WTC11 (cell line): ENCODE measurements at regions not wholly inside any gene's neighbourhood (a gene's known extent, or its start where the extent isn't known, plus 50 kb on each side); places are given as distances from the start of the nearest gene placed in this dataset.

Experiments
- ATAC-seq: fragments of 200-7000 bp; cut with Tn5 transposase; 2 replicates; pipeline ENCODE4 v1.10.0; 2021; ENCODE audit warnings: mild to moderate bottlenecking, moderate library complexity
- CTCF ChIA-PET: fragments of 300-600 bp; sonication (Branson Sonifier 250); formaldehyde crosslinking; loops from one replicate; lab custom pipeline; 2021; ENCODE audit warnings: antibody characterized with exemption; lab: Charles Lee
- POLR2A ChIA-PET: fragments of 350-600 bp; sonication (Branson Sonifier 250); formaldehyde crosslinking; loops from one replicate; lab custom pipeline; 2021; ENCODE audit warnings: antibody characterized with exemption; lab: Charles Lee
- DNase-seq: peaks from one replicate; pipeline ENCODE4 v3.0.0; 2021; ENCODE audit warnings: low spot score
- H3K27ac Mint-ChIP-seq: 2 replicates; pipeline ENCODE4 v1.8.0; 2021; ENCODE audit warnings: mixed read lengths
- H3K27me3 Mint-ChIP-seq: 2 replicates; pipeline ENCODE4 v1.8.0; 2021; ENCODE audit warnings: low read depth, mild to moderate bottlenecking, moderate library complexity, mixed read lengths
- H3K36me3 Mint-ChIP-seq: 2 replicates; pipeline ENCODE4 v1.8.0; 2021; ENCODE audit warnings: mixed read lengths
- H3K4me1 Mint-ChIP-seq: 2 replicates; pipeline ENCODE4 v1.8.0; 2022; ENCODE audit warnings: mixed read lengths
- H3K4me3 Mint-ChIP-seq: 2 replicates; pipeline ENCODE4 v1.8.0; 2021; ENCODE audit warnings: mild to moderate bottlenecking, moderate library complexity, mixed read lengths
- H3K9me3 Mint-ChIP-seq: 2 replicates; pipeline ENCODE4 v1.8.0; 2021; ENCODE audit warnings: mixed read lengths
- E2F4 ChIP-seq: sonication (generic); formaldehyde crosslinking; IDR thresholded peaks from 2 replicates; pipeline ENCODE4 v1.8.1; 2022; ENCODE audit warnings: low read depth, mild to moderate bottlenecking, moderate library complexity, missing genetic modification reagents, borderline replicate concordance
- ERG ChIP-seq: fragments of 250-450 bp; sonication (Bioruptor Pico); IDR thresholded peaks from 2 replicates; pipeline ENCODE4 v1.8.0; 2021; ENCODE audit warnings: mild to moderate bottlenecking
- FOXK1 ChIP-seq: sonication (generic); formaldehyde crosslinking; IDR thresholded peaks from 2 replicates; pipeline ENCODE4 v1.8.0; 2022; ENCODE audit warnings: mild to moderate bottlenecking, moderate library complexity, missing genetic modification reagents
- HMGA2 ChIP-seq: fragments of 250-450 bp; sonication (Bioruptor Pico); IDR thresholded peaks from 2 replicates; pipeline ENCODE4 v1.4.0; 2021; ENCODE audit warnings: mild to moderate bottlenecking, moderate library complexity
- NFE2L1 ChIP-seq: sonication (generic); formaldehyde crosslinking; IDR thresholded peaks from 2 replicates; pipeline ENCODE4 v1.8.1; 2023; ENCODE audit warnings: missing genetic modification reagents
- NR1H2 ChIP-seq: sonication (generic); formaldehyde crosslinking; IDR thresholded peaks from 2 replicates; pipeline ENCODE4 v1.9.0; 2021; ENCODE audit warnings: mild to moderate bottlenecking, moderate library complexity, missing genetic modification reagents
- PRDM15 ChIP-seq: sonication (generic); formaldehyde crosslinking; IDR thresholded peaks from 2 replicates; pipeline ENCODE4 v1.8.0; 2022; ENCODE audit warnings: missing genetic modification reagents
- PREB ChIP-seq: sonication (generic); formaldehyde crosslinking; IDR thresholded peaks from 2 replicates; pipeline ENCODE4 v1.8.1; 2022; ENCODE audit warnings: mild to moderate bottlenecking, missing genetic modification reagents, moderate library complexity, borderline replicate concordance
- RELA ChIP-seq: sonication (generic); formaldehyde crosslinking; IDR thresholded peaks from 2 replicates; pipeline ENCODE4 v1.8.1; 2022; ENCODE audit warnings: missing genetic modification reagents, mild to moderate bottlenecking, borderline replicate concordance
- RORB ChIP-seq: fragments of 250-450 bp; sonication (Bioruptor Pico); IDR thresholded peaks from 2 replicates; pipeline ENCODE4 v1.9.0; 2021; ENCODE audit warnings: mild to moderate bottlenecking
- SP1 ChIP-seq: sonication (generic); formaldehyde crosslinking; conservative IDR thresholded peaks from 2 replicates; pipeline ENCODE4 v1.8.1; 2022; ENCODE audit warnings: missing genetic modification reagents
- TP53 ChIP-seq: sonication (generic); formaldehyde crosslinking; IDR thresholded peaks from 2 replicates; pipeline ENCODE4 v1.8.1; 2023; ENCODE audit warnings: mild to moderate bottlenecking, missing genetic modification reagents
- ZBTB43 ChIP-seq: sonication (generic); formaldehyde crosslinking; IDR thresholded peaks from 2 replicates; pipeline ENCODE4 v1.8.1; 2023; ENCODE audit warnings: mild to moderate bottlenecking, missing genetic modification reagents
- ZNF121 ChIP-seq: sonication (generic); formaldehyde crosslinking; IDR thresholded peaks from 2 replicates; pipeline ENCODE4 v1.8.0; 2023; ENCODE audit warnings: missing genetic modification reagents
- ZNF263 ChIP-seq: sonication (generic); formaldehyde crosslinking; IDR thresholded peaks from 2 replicates; pipeline ENCODE4 v1.8.1; 2022; ENCODE audit warnings: low read depth, mild to moderate bottlenecking, moderate library complexity, missing genetic modification reagents
- ZNF396 ChIP-seq: fragments of 250-450 bp; sonication (Bioruptor Pico); IDR thresholded peaks from 2 replicates; pipeline ENCODE4 v1.8.0; 2021; ENCODE audit warnings: mild to moderate bottlenecking, moderate library complexity, borderline replicate concordance
- ZNF423 ChIP-seq: fragments of 250-450 bp; sonication (Bioruptor Pico); IDR thresholded peaks from 2 replicates; pipeline ENCODE4 v2.1.2; 2022; ENCODE audit warnings: mild to moderate bottlenecking, moderate library complexity
- ZNF512 ChIP-seq: sonication (generic); formaldehyde crosslinking; IDR thresholded peaks from 2 replicates; pipeline ENCODE4 v1.8.1; 2022; ENCODE audit warnings: missing genetic modification reagents, borderline replicate concordance
- ZSCAN18 ChIP-seq: fragments of 250-450 bp; sonication (Bioruptor Pico); IDR thresholded peaks from 2 replicates; pipeline ENCODE4 v2.1.2; 2022; ENCODE audit warnings: mild to moderate bottlenecking, moderate library complexity

- Mint-ChIP-seq H3K4me1 (peaks cover 82% of the 10 kb centered on the region), H3K9me3 (no peaks in the 10 kb centered on the region), H3K27me3 (no peaks in the 10 kb centered on the region; the same call in none of the 2 replicates), H3K36me3 (no peaks in the 10 kb centered on the region), H3K4me3 (no peak overlapping the region), H3K27ac (peak overlapping the region; percentile 55)
- ChIA-PET POLR2A (interaction anchor here (1.0 kb wide), 1 partner anchor 17 kb away, joined by 3 read pairs; no protein-coding TSS in a partner anchor), CTCF (interaction anchor here (0.6 to 7.6 kb wide), 10 partner anchors 11 to 159 kb away, joined by 3 to 68 read pairs (median 7); no protein-coding TSS in a partner anchor)
- no peak for ATAC-seq
- DNase-seq, result no peak
- TF ChIP-seq FOXK1 (CRISPR knock-in tag), result no peak
- TF ChIP-seq RORB (CRISPR knock-in tag), result no peak
- TF ChIP-seq PREB (CRISPR knock-in tag), result no peak
- TF ChIP-seq, all 79 proteins: peak for 0
Observed at GRCh38 chr11:45090607-45091006, 55.8 kb upstream of the PRDM11 start.

GRCh38 chr11:45091563-45092403, 54.7 kb upstream of the PRDM11 start:
- Mint-ChIP-seq H3K9me3 (no peaks in the 10 kb centered on the region), H3K4me1 (peaks cover 70% of the 10 kb centered on the region), H3K36me3 (no peaks in the 10 kb centered on the region), H3K27ac (peak overlapping the region; percentile 92), H3K27me3 (peaks cover 2% of the 10 kb centered on the region), H3K4me3 (peak overlapping the region; percentile 10; the same call in 1 of the 2 replicates)
- ATAC-seq (peak; percentile 92), DNase-seq (peak; percentile 71)
- CTCF ChIA-PET, result interaction anchor here (0.6 to 7.6 kb wide), 14 partner anchors 8 to 848 kb away, joined by 3 to 68 read pairs (median 4); no protein-coding TSS in a partner anchor
- POLR2A ChIA-PET, result interaction anchor here (1.0 to 1.1 kb wide), 2 partner anchors 18 to 156 kb away, joined by 3 read pairs; no protein-coding TSS in a partner anchor
- TF ChIP-seq FOXK1 (CRISPR knock-in tag), result peak; percentile 65; the same call in 1 of the 2 replicates
- TF ChIP-seq ZNF396 (CRISPR knock-in tag), result no peak
- no peak for TF ChIP-seq ZSCAN18 (CRISPR knock-in tag)
- TF ChIP-seq PRDM15, result peak; percentile 29; the same call in 1 of the 2 replicates
- no peak for TF ChIP-seq ZBTB43 (CRISPR knock-in tag)
- no peak for TF ChIP-seq TP53 (CRISPR knock-in tag)
- TF ChIP-seq SP1, result 0 out of 2 replicates have a peak, but pooled peaks have one; percentile 39
- no peak for TF ChIP-seq E2F4
- TF ChIP-seq NFE2L1 (CRISPR knock-in tag), result no peak
- TF ChIP-seq ZNF121 (CRISPR knock-in tag), result no peak
- TF ChIP-seq NR1H2 (CRISPR knock-in tag), result no peak
- TF ChIP-seq HMGA2 (CRISPR knock-in tag), result no peak
- no peak for TF ChIP-seq RELA (CRISPR knock-in tag)
- 0 out of 2 replicates have a peak, but pooled peaks have one; percentile 5 for TF ChIP-seq ZNF423 (CRISPR knock-in tag)
- TF ChIP-seq ZNF512, result no peak
- peak; percentile 44; the same call in 1 of the 2 replicates for TF ChIP-seq ZNF263 (CRISPR knock-in tag)
- TF ChIP-seq ERG (CRISPR knock-in tag), result no peak
